GM12875 (cell line): ENCODE measurements at regions not wholly inside any gene's neighbourhood (a gene's known extent, or its start where the extent isn't known, plus 50 kb on each side); places are given as distances from the start of the nearest gene placed in this dataset.
"Not testable (repeated sequence)": the region's sequence is repeated elsewhere in the genome, so short reads cannot be mapped to it uniquely, and the experiment has no call there.

Experiments used
- H3K4me3 ChIP-seq: one replicate; pipeline ENCODE4 v1.5.1; 2011; ENCODE audit warnings: low read depth, low read length, control low read depth
- CTCF ChIP-seq: IDR thresholded peaks from 2 replicates; pipeline ENCODE4 v1.5.1; 2011; ENCODE audit warnings: low read depth, mild to moderate bottlenecking, control low read depth, inconsistent platforms, low read length, moderate library complexity, borderline replicate concordance; ENCODE audit not compliant: insufficient read depth

DNA sequence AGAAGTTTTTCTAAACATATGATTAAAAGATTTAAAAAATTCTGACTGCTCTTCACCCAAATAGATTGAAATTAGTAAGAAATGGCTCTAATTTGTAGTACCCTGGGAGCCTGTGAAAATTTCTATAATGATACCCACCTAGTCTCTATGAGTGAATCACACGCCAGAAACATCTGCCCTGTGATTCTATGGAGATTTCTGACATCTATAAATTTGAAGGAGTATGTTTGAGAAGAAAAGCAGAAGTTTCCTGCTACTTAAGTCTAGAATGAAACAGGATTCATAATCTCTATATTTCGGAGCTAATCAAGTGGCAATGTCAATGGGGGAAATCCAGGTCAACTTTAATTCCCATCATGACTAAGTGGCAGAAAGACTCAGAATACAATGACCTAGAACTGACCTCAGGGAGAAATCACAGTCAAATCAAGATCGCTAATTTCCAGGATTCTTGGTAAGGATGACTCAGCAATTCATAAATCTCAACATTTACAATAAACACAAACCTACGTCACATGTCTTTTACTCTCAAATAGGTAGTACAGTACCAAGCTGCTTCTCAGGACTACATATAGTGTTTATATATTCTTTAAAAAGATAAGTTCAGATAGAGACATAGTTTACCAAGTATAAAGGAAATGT lies 186.2 kb upstream of the TNFAIP3 start:
- H3K4me3 ChIP-seq, result no peak overlapping the region
- no peak for TF ChIP-seq CTCF

DNA sequence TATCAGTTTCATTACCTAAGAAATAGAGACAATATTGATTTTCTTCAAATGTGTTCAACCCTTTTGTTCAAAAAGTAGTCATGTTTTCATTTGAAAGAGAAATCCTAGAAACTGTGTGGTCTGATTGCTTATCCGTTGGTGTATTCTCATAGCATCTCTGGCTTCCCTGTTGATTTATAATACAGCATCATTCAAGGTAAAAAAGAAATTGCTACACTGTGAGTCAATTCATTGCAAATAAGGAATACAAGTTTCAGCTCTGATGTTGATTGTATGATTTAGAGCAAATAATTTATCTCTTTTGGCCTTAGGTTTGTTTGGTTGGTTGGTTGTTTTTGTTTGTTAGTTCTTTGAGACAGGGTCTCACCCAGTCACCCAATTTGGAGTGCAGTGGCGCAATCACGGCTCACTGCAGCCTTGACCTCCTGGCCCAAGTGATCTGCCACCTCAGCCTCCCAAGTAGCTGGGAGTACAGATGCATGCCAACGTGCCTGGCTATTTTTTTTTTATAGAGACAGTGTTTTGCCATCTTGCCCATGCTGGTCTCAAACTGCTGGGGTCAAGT lies 185.5 kb upstream of the TNFAIP3 start:
- H3K4me3 ChIP-seq, result no peak overlapping the region
- no peak for TF ChIP-seq CTCF

DNA sequence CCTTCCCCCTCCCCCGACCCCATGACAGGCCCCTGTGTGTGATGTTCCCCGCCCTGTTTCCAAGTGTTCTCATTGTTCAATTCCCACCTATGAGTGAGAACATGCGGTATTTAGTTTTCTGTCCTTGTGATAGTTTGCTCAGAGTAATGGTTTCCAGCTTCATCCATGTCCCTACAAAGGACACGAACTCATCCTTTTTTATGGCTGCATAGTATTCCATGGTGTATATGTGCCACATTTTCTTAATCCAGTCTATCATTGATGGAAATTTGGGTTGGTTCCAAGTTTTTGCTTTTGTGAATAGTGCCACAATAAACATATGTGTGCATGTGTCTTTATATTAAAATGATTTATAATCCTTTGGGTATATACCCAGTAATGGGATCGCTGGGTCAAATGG lies 184.4 kb upstream of the TNFAIP3 start:
- H3K4me3 ChIP-seq, result not testable (repeated sequence)

DNA sequence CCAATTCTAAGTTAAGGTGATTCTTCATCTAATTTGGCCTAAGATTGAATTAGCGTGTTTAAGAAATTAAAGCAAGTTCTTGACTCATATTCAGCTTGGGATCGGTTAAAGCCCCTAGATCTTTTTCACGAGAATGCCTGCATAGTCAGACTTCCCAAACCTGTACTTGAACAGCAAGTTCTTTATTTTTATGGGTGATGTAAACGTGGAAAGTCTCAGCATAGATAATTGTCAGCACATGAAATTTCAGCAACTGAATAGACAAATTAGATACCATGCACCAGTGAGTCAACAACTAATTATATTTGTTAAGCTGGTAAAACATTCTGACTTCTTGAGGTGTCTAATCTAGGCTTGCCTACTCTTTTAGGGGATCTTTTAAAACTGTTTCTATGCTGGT lies 183.1 kb upstream of the TNFAIP3 start:
- H3K4me3 ChIP-seq, result no peak overlapping the region
- no peak for TF ChIP-seq CTCF

DNA sequence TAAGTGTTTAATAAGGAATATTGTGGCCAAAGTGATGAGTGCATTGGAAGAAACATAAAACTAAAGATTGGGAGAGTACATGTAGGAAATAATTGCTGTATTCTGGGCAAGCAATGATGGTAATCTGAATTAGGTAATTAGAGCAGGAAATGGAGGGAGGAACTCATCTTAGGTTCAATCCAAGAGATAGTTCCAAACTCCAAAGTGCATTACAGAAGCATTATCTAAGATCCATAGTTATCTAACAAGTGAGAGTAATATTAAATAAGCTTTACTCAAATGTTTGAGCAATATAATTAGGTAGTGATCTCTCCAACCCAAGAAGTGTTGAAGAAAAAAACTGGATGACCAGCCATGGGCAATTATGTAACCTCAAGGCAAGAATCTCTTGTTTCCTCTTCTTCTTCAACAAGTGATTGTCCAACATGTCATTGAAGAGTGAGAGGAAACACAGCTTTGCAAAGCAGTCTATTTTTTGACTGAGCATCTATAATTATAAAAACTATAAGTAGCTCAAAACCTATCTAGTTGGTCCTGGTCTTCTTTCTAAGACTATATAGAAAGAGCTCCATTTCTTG lies 181.2 kb upstream of the TNFAIP3 start:
- no peak overlapping the region for H3K4me3 ChIP-seq
- no peak for TF ChIP-seq CTCF

DNA sequence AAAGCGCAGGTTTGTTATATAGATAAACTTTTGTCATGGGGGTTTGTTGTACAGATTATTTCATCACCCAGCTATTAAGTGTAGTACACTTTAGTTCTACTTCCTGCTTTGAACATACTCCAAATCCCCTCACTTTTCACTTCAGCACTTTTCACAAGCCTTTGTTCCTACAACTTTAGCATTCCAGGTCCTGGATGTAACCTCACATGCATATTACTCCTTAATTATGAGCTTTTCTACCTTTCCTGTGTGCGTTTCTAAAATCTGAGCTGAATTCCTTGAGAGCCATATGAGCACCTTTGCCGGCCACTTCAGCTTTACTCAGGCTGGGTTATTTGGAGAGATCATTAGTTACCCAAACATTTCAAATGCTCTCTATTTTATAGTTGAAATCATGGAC lies 179.2 kb upstream of the TNFAIP3 start:
- H3K4me3 ChIP-seq, result no peak overlapping the region
- TF ChIP-seq CTCF, result no peak

GRCh38 chr6:137688230-137688971 lies 178.7 kb upstream of the TNFAIP3 start:
- H3K4me3 ChIP-seq, result no peak overlapping the region
- no peak for TF ChIP-seq CTCF
